ENCODE measurements at regions not wholly inside any gene's neighbourhood (a gene's known extent, or its start where the extent isn't known, plus 50 kb on each side); places are given as distances from the start of the nearest gene placed in this dataset.

- no peak for ATAC-seq
- TF ChIP-seq ESRRG (CRISPR knock-in tag; IDR thresholded peaks at IDR 0.05) = no peak
- no peak for TF ChIP-seq ZFP30 (CRISPR knock-in tag; IDR thresholded peaks at IDR 0.05)
- no peak for TF ChIP-seq ZNF565 (CRISPR knock-in tag; conservative IDR thresholded peaks at IDR 0.05; ENCODE audit: low read depth)
- TF ChIP-seq PATZ1 (CRISPR knock-in tag; IDR thresholded peaks at IDR 0.05; ENCODE audit: borderline replicate concordance) = no peak
- TF ChIP-seq RARB (CRISPR knock-in tag; IDR thresholded peaks at IDR 0.05) = no peak
- no peak for TF ChIP-seq TSHZ2 (CRISPR knock-in tag; IDR thresholded peaks at IDR 0.05)
- no peak for TF ChIP-seq TOX (CRISPR knock-in tag; IDR thresholded peaks at IDR 0.05; ENCODE audit: borderline replicate concordance)
- no peak for TF ChIP-seq ZNF70 (CRISPR knock-in tag; IDR thresholded peaks at IDR 0.05)
- TF ChIP-seq CSRNP3 (CRISPR knock-in tag; IDR thresholded peaks at IDR 0.05) = no peak
- TF ChIP-seq BACH2 (CRISPR knock-in tag; IDR thresholded peaks at IDR 0.05; ENCODE audit: borderline replicate concordance) = no peak
- no peak for TF ChIP-seq ISL1 (CRISPR knock-in tag; IDR thresholded peaks at IDR 0.05)
- no peak for TF ChIP-seq CSDC2 (CRISPR knock-in tag; IDR thresholded peaks at IDR 0.05)
- no peak for TF ChIP-seq TCF4 (CRISPR knock-in tag; IDR thresholded peaks at IDR 0.05; ENCODE audit: borderline replicate concordance)
- TF ChIP-seq OSR1 (CRISPR knock-in tag; IDR thresholded peaks at IDR 0.05) = no peak
- no peak for TF ChIP-seq ZNF8 (CRISPR knock-in tag; IDR thresholded peaks at IDR 0.05)
- TF ChIP-seq POU6F1 (CRISPR knock-in tag; IDR thresholded peaks at IDR 0.05; ENCODE audit: borderline replicate concordance, low read depth) = no peak
- TF ChIP-seq GLIS3 (CRISPR knock-in tag; IDR thresholded peaks at IDR 0.05) = no peak
- TF ChIP-seq ZFP3 (CRISPR knock-in tag; IDR thresholded peaks at IDR 0.05) = no peak
- TF ChIP-seq ARNTL (CRISPR knock-in tag; IDR thresholded peaks at IDR 0.05; ENCODE audit: borderline replicate concordance, low read depth) = no peak
These were observed 1534.6 kb upstream of the PRR20A start for GRCh38 chr13:55606045-55606665.

- TF ChIP-seq ARNTL (CRISPR knock-in tag; IDR thresholded peaks at IDR 0.05; ENCODE audit: borderline replicate concordance, low read depth) (no peak), ZFP30 (CRISPR knock-in tag; IDR thresholded peaks at IDR 0.05) (no peak), ESRRG (CRISPR knock-in tag; IDR thresholded peaks at IDR 0.05) (no peak), SNAI2 (CRISPR knock-in tag; IDR thresholded peaks at IDR 0.05) (no peak), PATZ1 (CRISPR knock-in tag; IDR thresholded peaks at IDR 0.05; ENCODE audit: borderline replicate concordance) (no peak), CSRNP3 (CRISPR knock-in tag; IDR thresholded peaks at IDR 0.05) (no peak), PPARA (CRISPR knock-in tag; IDR thresholded peaks at IDR 0.05; ENCODE audit: borderline replicate concordance) (no peak), ZNF70 (CRISPR knock-in tag; IDR thresholded peaks at IDR 0.05) (no peak), TCF4 (CRISPR knock-in tag; IDR thresholded peaks at IDR 0.05; ENCODE audit: borderline replicate concordance) (no peak), TOX (CRISPR knock-in tag; IDR thresholded peaks at IDR 0.05; ENCODE audit: borderline replicate concordance) (no peak), ZFP3 (CRISPR knock-in tag; IDR thresholded peaks at IDR 0.05) (no peak), CREB5 (CRISPR knock-in tag; IDR thresholded peaks at IDR 0.05; ENCODE audit: low read depth) (no peak), BACH2 (CRISPR knock-in tag; IDR thresholded peaks at IDR 0.05; ENCODE audit: borderline replicate concordance) (no peak), CSDC2 (CRISPR knock-in tag; IDR thresholded peaks at IDR 0.05) (no peak)
- ATAC-seq = no peak
These were observed 1527.1 kb upstream of the PRR20A start for GRCh38 chr13:55613429-55614187.
